H4 (cell line): ENCODE measurements at regions not wholly inside any gene's neighbourhood (a gene's known extent, or its start where the extent isn't known, plus 50 kb on each side); places are given as distances from the start of the nearest gene placed in this dataset.
A peak's percentile ranks its signal among the peaks of the same experiment; 100 is the strongest.
"Not testable (repeated sequence)": the region's sequence is repeated elsewhere in the genome, so short reads cannot be mapped to it uniquely, and the experiment has no call there.

Experiments
- DNase-seq: peaks from one replicate; pipeline ENCODE4 v3.0.0-alpha.2; 2015; ENCODE audit warnings: low spot score

DNA sequence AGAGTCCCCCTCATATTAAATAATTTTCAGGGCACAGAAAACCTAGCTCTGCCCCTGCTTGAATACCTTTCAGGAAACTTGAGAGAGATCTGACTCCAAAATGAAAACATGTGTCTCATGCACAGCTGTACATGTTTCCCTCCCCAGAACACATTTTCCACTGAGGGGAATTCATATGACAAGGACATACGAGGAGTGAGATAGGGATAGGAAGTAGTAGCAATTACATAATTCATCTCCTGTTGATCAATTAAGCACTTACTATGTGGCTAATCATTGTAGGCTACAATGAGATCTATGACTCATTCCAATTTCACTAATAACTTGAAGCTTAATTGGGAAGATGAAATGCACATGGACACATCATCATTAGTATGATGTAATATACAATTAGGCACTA, 302.1 kb downstream of the PCDH11X start:
- DNase-seq: not testable (repeated sequence)

DNA sequence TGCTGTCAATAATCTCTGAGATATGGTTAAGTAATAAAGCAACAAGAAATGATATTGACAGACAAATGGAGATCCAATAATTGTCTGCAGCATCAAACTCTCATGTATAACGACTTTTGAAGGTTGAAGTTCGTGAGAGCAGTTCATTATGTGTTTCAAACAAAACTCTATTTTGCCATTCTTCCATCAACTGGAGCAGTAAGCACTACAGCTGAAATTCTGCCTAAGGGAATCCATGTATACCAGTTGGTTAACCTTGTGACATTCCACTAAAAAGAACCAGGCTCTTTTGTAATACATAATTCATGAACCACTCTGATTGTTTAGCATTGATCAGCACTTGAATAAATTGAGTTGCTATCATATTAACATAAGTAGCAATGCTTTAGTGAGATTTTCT, 311.6 kb downstream of the PCDH11X start:
- DNase-seq: not testable (repeated sequence)

DNA sequence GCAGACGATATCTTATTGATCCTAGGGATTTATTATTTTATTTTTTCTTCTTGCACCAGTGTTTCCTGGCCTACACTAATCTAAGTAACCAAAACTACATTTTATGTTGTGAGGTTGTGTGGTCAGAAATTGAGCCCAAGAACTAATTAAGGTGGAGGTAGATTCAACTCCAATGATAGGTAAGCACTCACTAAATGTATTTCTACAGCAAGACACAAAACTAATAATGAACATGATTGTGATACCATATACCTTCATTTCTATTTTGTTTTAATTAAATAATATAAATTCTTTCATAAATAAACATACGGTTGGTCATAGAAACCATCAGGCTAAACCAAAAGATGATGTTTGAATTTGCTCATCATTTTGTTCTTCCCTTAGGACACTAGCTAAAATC, 319.0 kb downstream of the PCDH11X start:
- DNase-seq: not testable (repeated sequence)

DNA sequence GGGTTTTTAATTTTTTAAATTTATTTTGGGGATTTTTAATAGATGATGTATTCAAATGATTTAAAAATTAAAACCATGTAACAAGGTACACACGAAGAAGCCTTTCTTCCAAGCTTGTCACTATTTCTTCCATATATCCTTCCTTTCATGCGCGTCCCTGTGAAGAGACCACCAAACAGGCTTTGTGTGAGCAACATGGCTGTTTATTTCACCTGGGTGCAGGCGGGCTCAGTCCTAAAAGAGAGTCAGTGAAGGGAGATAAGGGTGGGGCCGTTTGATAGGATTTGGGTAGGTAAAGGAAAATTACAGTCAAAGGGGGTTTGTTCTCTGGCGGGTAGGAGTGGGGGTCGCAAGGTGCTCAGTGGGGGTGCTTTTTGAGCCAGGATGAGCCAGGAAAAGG, 320.9 kb downstream of the PCDH11X start:
- not testable (repeated sequence) for DNase-seq

DNA sequence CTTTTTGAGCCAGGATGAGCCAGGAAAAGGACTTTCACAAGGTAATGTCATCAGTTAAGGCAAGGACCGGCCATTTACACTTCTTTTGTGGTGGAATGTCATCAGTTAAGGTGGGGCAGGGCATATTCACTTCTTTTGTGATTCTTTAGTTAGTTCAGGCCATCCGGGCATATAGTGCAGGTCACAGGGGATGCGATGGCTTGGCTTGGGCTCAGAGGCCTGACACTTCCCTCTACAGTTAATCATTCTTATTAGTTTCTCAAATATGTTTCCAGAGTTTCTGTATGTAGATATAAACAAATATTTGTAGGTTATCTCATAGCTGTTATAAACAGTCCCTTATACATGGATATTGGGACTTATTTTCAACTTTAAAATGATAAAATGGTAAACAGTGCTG, 326.5 kb downstream of the PCDH11X start:
- DNase-seq: not testable (repeated sequence)

DNA sequence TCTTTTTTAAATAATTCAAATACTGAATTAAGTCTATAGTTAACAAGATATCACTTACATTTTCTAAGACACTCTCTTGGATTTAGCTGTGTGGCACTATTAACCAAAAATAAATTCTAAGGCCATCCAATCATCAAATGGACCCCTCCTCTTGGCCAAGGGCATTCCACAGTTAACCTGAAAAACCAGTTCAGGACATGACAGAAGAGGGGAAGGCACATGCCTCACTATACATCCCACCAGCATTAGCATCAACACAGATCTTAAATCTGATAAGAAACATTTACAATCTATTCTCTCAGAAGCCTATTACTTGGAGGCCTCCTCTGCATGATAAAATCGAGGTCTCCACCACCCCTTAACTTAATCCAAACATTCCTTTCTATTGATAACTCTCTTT, 327.5 kb downstream of the PCDH11X start:
- not testable (repeated sequence) for DNase-seq

DNA sequence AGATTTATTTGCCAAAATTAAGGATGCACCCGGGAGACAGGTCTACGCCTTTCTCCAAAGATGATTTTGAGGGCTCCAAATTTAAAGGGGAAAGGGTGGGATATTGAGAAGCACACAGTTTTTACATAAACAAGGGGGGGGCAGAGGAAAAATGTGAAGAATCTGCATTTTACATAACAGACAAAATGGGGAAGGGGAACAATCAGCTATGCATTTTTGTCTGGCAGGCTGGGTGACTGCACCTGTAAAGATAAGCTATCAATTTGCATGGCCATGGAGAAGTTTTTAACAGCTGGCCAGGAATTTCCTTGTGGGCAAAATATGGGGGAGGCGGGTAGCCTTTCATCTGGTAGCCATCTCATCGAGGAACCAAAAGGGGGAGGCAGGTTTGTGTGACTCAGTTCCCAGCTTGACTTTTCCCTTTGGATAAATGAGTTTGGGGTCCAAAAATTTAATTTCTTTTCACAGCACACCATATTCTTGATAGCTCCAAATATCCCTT, 331.3 kb downstream of the PCDH11X start:
- not testable (repeated sequence) for DNase-seq

DNA sequence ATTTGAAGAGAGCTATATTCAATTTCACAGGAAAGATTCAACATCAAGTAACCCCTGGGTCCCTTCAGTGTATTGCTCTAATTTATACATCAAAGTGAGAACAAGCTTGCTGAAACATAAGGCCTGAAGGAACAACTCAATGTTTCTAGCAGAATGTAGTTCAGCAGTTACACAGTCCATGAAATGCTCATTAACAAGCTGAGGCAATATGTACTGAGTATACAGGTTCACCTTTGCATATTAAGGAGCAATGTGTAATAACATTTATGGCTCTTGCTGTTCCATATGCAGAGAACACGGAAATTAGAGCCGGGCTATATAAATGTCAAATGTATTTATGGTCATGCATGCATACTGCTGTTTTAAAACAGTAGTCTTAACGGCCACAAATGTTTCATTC, 338.5 kb downstream of the PCDH11X start:
- DNase-seq: not testable (repeated sequence)

DNA sequence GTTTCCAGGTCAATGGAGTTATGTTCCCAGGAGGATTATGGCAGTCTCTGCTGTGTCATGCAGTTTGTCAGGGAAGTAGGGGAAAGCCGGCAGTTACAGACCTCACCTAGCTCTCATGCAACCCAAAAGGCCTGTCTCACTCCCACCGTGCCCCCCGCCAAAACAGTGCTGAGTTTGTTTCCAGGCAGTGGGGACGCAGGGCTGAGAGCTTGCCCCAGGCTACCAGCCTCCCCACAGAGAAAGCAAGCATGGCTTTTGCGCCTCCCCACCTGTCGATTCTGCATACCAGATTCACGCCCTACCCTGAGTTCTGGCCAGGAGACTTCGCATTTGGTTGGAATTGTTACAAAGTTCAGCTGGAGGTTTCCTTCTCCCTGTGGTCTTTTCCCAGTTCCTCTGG, 383.9 kb downstream of the PCDH11X start:
- not testable (repeated sequence) for DNase-seq

DNA sequence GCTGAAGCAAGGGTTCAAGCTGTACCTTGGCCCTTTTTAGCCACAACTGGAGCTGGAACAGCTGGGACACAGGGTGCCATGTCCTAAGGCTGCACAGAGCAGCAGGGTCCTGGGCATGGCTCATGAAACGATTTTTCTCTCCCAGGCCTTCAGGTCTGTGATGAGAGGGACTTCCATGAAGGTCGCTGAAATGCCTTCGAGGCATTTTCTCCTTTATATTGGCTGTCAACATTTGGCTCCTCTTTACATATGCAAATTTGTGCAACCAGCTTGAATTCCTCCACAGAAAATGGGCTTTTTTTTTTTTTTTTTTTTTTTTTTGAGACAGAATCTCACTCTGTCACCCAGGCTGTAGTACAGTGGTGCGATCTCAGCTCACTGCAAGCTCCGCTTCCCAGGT, 430.8 kb downstream of the PCDH11X start:
- no peak for DNase-seq

DNA sequence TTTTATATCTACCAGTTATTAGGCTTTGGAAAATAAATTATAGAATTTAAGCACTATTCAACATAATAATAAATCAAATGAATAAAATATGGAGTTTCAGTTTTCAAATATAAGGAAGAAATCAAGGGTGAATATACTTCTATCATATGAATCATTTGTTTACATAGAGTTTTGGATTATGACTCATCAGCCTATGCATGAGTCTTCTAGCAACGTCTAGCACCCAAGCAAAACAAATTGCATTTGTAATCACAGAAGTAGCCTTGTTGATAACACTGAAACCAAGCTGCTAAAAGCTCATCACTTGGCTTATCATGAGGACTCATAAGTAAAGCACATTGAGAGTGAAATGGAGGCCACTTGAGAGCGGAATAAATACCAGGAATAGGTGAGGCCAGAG, 434.6 kb downstream of the PCDH11X start:
- no peak for DNase-seq

DNA sequence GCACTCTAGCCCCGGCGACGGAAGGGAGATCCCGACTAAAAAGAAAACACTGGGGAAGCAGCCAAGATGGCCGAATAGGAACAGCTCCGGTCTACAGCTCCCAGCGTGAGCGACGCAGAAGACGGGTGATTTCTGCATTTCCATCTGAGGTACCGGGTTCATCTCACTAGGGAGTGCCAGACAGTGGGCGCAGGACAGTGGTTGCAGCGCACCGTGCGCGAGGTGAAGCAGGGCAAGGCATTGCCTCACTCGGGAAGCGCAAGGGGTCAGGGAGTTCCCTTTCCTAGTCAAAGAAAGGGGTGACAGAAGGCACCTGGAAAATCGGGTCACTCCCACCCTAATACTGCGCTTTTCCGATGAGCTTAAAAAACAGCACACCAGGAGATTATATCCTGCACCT, 435.8 kb downstream of the PCDH11X start:
- not testable (repeated sequence) for DNase-seq

DNA sequence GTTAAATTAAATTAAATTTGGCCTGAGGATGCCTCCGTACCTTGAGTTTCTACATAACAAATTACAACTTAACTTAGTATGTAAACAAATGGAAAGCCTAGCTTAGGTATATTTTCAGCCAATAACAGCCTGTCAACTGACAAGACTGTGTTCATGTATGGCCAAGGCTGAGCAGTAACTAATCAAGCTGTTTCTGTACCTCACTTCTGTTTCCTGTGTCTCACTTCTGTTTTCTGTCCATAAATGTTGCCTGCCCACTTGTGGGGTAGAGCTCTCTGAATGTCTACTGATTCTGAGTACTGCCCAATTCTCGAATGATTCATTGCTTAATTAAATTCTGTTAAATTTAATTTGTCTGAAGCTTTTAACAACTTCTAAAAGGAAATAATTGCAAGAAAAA, 445.2 kb downstream of the PCDH11X start:
- no peak for DNase-seq

DNA sequence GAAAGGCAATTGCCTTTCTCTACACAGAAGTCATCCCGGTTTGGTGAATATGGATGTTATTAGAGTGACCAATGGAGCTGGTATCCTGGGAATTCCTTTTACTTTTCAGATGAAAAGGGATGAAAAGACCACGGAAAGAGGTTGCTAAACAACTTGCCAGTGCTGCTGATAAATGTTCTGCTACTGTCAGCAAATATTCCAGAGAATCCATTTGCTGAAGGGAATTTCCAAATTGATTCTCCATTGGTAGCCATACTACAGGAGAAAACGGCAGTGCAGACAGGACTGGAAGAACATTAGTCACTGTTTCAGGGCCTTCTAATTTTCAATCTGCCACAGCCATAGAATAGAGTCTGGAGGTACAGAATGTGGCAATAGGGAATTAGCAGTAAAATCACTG, 451.5 kb downstream of the PCDH11X start:
- DNase-seq: no peak

DNA sequence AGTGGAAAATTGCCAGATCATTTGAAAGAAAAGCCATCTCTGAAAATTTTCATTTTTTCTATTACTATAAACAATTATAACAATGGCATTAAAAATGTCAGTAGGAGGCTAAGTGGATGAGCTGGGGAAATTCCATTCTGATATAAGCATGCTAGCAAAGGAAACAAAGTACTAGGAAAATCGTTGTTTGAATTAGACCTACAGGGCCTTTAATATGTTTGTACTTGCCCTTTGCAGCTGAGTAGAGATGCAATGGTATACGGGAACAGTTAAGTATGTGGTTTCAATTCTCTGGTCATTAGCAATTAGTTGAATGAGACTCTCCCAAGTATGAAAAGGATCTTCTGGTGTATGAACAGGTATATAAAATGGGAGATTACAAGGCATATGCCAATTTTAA, 452.2 kb downstream of the PCDH11X start:
- no peak for DNase-seq

DNA sequence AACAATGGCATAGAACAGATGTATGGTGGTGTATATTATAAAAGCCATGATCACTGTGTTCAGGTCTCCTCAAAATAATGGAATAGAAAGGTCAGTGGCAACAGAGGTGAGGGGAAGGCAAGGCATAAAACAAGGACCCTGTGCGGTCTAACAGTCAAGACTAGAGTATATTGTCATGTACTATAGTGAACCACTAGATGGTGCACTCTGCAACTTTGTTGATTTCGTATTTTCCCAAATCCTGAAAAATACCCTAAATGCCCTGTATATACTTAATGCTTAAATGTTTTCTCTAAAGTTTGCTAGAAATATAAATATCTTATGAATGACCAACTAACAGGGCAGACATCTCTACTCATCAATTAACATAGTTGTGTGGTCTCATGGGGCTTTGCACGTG, 453.0 kb downstream of the PCDH11X start:
- DNase-seq: no peak

DNA sequence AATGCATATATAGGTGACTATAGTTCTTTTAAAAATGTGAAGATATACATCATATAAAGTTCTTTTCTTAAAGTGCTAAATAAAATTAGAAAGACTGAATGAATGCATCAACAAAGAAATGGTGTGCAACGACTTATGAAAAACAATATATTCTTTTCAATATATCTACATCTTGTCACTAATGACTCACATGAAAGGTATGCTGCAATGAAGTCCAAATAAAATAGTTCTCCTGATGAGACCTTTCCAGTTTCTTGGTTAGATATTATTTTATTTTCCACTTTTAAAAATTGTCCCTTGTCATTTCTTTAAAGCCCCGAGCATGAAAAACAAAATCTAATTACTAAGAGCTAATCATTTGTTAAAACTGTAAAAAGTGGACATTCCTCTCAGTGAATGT, 462.1 kb downstream of the PCDH11X start:
- no peak for DNase-seq

DNA sequence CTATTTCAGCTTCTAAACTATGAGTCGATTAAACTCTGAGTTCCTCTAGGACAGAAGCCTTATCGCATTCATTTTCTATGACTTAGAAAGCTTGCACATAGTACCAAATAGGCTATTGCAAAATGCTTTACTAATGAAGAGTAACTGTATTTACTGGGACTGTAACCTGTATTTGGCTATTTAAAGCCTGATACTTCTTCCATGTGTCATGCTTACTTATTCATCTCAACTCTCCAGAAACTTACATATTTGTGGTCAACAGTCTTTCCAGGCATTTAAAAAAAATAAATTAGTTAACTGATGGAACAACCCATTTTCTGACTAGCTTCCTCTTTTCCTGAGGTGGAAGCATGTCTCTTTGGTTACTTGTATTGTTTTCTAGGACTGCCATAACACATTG, 467.9 kb downstream of the PCDH11X start:
- DNase-seq: peak; percentile 8

DNA sequence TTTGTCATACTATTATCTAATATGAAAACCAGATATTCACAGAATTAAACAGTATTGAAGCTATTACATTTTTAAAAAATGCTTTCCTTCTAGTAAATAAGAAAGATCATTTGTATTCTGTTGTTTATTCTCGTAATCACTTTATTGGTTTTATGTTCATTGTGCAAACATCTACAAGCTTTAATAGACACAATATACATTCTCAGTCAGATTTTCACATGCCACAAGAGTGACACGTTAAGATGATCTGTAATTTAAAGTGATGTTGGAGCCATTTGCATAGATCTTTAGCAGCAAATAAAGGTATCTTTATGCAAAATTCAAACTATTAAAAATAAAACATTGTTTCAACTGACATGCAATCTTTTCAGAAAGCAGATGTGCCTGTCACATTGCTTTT, 469.9 kb downstream of the PCDH11X start:
- DNase-seq: no peak

DNA sequence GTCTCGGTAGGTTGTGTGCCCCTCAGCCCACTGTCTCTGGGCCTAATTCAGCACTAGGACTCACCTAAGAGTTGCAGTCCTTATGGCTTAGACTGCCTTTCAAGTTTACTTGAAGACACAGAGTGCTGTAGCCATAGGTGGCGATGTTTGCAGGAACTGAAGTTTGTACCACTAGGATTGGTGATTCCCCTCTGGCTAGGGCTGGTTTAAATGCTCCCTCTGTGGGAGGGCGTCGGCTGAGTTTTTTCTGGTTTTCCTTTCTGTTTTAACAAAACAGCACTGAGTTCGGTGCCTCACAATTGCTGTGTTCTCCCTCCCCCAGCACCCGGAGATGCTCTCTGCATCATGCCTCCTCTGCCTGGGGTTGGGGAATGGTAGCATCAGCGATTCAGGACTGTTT, 480.9 kb downstream of the PCDH11X start:
- peak; percentile 68 for DNase-seq

DNA sequence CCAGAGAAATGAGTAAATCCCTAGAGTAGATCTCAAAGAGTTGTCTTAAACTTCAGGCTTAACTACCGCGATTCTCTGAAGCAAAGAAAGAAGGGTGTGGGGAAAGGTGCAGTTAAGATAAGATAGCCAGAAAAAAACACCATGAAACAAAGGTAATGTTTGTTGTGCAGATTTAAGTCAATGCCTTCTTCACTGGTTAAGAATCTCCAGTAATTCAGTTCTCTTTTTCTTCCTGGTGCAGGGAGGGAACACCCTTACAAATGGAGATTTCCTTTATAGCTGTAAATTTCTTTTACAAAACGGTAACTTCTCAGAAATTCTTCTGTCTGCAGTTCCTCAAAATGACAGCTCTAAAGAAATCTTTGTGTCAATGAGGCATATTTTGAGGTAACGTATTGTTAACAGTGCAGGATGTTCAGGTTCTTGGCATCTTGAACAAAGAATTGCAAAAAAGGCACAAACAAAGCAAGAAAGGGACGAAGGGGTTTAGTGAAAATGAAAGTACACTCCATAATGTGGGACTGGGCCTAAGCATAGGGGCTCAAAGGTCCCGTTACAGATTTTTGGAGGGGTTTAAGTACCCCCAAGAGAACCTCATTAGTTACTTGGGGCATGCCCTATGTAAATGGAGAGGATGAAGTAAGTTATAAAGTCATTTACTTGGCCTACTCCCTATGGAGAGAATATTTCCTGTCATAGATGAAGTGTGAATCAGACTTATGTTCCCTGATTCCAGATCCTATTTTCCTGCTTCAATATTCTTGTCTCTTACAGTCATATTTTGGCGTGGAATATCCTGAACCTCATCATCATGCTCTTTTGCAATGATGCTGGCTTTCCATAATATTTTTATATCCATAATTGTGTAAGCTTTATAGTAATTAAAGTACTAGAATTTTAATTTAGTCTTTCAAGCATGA, 492.0 kb downstream of the PCDH11X start:
- DNase-seq: no peak

DNA sequence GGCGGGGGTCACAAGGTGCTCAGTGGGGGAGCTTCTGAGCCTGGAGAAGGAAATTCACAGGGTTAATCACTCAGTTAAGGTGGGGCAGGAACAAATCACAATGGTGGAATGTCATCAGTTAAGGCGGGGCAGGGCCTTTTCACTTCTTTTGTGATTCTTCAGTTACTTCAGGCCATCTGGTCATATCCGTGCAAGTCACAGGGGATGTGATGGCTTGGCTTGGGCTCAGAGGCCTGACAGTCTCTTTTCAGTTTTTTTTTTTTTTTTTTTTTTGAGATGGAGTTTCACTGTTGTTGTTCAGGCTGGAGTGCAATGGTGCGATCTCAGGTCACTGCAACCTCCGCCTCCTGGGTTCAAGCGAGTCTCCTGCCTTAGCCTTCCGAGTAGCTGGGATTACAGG, 499.4 kb downstream of the PCDH11X start:
- not testable (repeated sequence) for DNase-seq

DNA sequence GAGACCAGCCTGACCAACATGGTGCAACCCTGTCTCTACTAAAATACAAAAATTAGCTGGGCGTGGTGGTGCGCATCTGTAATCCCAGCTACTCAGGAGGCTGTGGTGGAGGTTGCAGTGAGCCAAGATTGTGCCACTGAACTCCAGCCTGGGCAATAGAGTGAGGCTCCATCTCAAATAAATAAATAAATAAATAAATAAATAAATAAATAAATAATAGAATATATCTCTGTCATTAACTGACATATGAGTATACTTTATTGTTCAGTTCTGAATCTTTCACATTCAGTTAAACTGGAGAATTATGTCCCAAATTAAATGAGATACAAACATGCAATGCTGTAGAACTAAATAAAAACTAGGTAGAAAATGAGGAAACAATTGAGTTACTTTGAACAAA, 501.2 kb downstream of the PCDH11X start:
- not testable (repeated sequence) for DNase-seq

DNA sequence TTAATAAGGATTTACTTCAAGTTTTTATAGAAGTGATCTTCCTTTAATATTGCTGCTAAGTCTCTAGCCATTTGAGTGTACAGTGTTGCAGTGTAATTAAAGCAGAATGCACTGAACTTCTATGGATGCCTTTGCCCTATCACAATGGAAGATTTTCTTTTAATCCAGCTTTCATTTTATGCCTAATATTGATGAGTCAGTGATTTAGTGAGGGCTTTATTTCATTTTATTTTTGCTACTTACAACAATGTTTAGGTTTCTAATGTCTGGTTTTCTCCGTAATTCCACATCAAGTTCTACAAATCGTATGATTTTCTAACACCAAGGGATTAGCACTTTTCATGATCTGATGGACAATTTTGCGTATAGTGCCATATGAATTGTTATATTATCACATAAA, 504.1 kb downstream of the PCDH11X start:
- DNase-seq: no peak
